ENCODE measurements at regions not wholly inside any gene's neighbourhood (a gene's known extent, or its start where the extent isn't known, plus 50 kb on each side); places are given as distances from the start of the nearest gene placed in this dataset.

- H3K9me3 Mint-ChIP-seq = peaks cover 10% of the 10 kb centered on the region
- no peak overlapping the region for H3K27ac Mint-ChIP-seq
- peaks cover 3% of the 10 kb centered on the region for H3K4me1 Mint-ChIP-seq
- DNase-seq (ENCODE audit: low spot score in 2 of 2, unreplicated experiment in 2 of 2) = no peak
- no peaks in the 10 kb centered on the region for H3K27me3 Mint-ChIP-seq (ENCODE audit: low read depth)
- H3K36me3 Mint-ChIP-seq = no peaks in the 10 kb centered on the region
- TF ChIP-seq CTCF (IDR thresholded peaks at IDR 0.05; ENCODE audit: unreplicated experiment) = no peak
- H3K4me3 Mint-ChIP-seq = no peak overlapping the region
These were observed 1200.5 kb downstream of the C4orf33 start for GRCh38 chr4:130296448-130296847.

- no peak for DNase-seq (ENCODE audit: low spot score in 2 of 2, unreplicated experiment in 2 of 2)
- no peak overlapping the region for H3K4me3 Mint-ChIP-seq
- H3K27ac Mint-ChIP-seq = no peak overlapping the region
- H3K9me3 Mint-ChIP-seq = peaks cover 3% of the 10 kb centered on the region
- H3K27me3 Mint-ChIP-seq (ENCODE audit: low read depth) = no peaks in the 10 kb centered on the region
- H3K36me3 Mint-ChIP-seq = no peaks in the 10 kb centered on the region
- no peak for TF ChIP-seq CTCF (IDR thresholded peaks at IDR 0.05; ENCODE audit: unreplicated experiment)
- H3K4me1 Mint-ChIP-seq = no peaks in the 10 kb centered on the region
These were observed 1210.6 kb downstream of the C4orf33 start for GRCh38 chr4:130306566-130306965.

GRCh38 chr4:130309221-130309620 lies 1213.3 kb downstream of the C4orf33 start:
- TF ChIP-seq CTCF (IDR thresholded peaks at IDR 0.05; ENCODE audit: unreplicated experiment) = no peak
- H3K4me3 Mint-ChIP-seq = no peak overlapping the region
- DNase-seq (ENCODE audit: low spot score in 2 of 2, unreplicated experiment in 2 of 2) = no peak
- H3K27ac Mint-ChIP-seq = no peak overlapping the region
- no peaks in the 10 kb centered on the region for H3K4me1 Mint-ChIP-seq
- peaks cover 3% of the 10 kb centered on the region for H3K9me3 Mint-ChIP-seq
- H3K27me3 Mint-ChIP-seq (ENCODE audit: low read depth) = no peaks in the 10 kb centered on the region
- no peaks in the 10 kb centered on the region for H3K36me3 Mint-ChIP-seq

- Mint-ChIP-seq H3K4me3 (no peak overlapping the region), H3K27me3 (ENCODE audit: low read depth) (peaks cover 22% of the 10 kb centered on the region), H3K36me3 (no peaks in the 10 kb centered on the region), H3K4me1 (no peaks in the 10 kb centered on the region), H3K9me3 (no peaks in the 10 kb centered on the region), H3K27ac (no peak overlapping the region)
- DNase-seq (ENCODE audit: low spot score in 2 of 2, unreplicated experiment in 2 of 2) = no peak
- TF ChIP-seq CTCF (IDR thresholded peaks at IDR 0.05; ENCODE audit: unreplicated experiment) = no peak
These were observed 1226.5 kb downstream of the C4orf33 start for GRCh38 chr4:130322439-130322838.

GRCh38 chr4:130329036-130329435 lies 1233.1 kb downstream of the C4orf33 start:
- no peak for DNase-seq (ENCODE audit: low spot score in 2 of 2, unreplicated experiment in 2 of 2)
- no peak overlapping the region for H3K4me3 Mint-ChIP-seq
- no peaks in the 10 kb centered on the region for H3K9me3 Mint-ChIP-seq
- H3K36me3 Mint-ChIP-seq = no peaks in the 10 kb centered on the region
- no peak for TF ChIP-seq CTCF (IDR thresholded peaks at IDR 0.05; ENCODE audit: unreplicated experiment)
- H3K27ac Mint-ChIP-seq = no peak overlapping the region
- H3K4me1 Mint-ChIP-seq = no peaks in the 10 kb centered on the region
- no peaks in the 10 kb centered on the region for H3K27me3 Mint-ChIP-seq (ENCODE audit: low read depth)

GRCh38 chr4:130333241-130333759 lies 1237.3 kb downstream of the C4orf33 start:
- H3K4me3 Mint-ChIP-seq = no peak overlapping the region
- no peak for DNase-seq (ENCODE audit: low spot score in 2 of 2, unreplicated experiment in 2 of 2)
- no peaks in the 10 kb centered on the region for H3K27me3 Mint-ChIP-seq (ENCODE audit: low read depth)
- H3K9me3 Mint-ChIP-seq = no peaks in the 10 kb centered on the region
- H3K4me1 Mint-ChIP-seq = no peaks in the 10 kb centered on the region
- H3K36me3 Mint-ChIP-seq = no peaks in the 10 kb centered on the region
- no peak overlapping the region for H3K27ac Mint-ChIP-seq
- no peak for TF ChIP-seq CTCF (IDR thresholded peaks at IDR 0.05; ENCODE audit: unreplicated experiment)
